COR-L47 (cell line): ENCODE measurements at regions not wholly inside any gene's neighbourhood (a gene's known extent, or its start where the extent isn't known, plus 50 kb on each side); places are given as distances from the start of the nearest gene placed in this dataset.

Source experiments
- DNase-seq: peaks from one replicate; lab custom pipeline; 2025; lab: John Stamatoyannopoulos, UW

- DNase-seq: no peak
These were observed 180.5 kb upstream of the CTBP2 start for GRCh38 chr10:125340903-125341302.

- DNase-seq: no peak
These were observed 177.1 kb upstream of the CTBP2 start for GRCh38 chr10:125337510-125337909.

GRCh38 chr10:125334545-125334944, 174.2 kb upstream of the CTBP2 start:
- DNase-seq: no peak

- DNase-seq: no peak
These were observed 173.4 kb upstream of the CTBP2 start for GRCh38 chr10:125333769-125334168.

- DNase-seq: no peak
These were observed 172.8 kb upstream of the CTBP2 start for GRCh38 chr10:125333209-125333591.

GRCh38 chr10:125332548-125333208, 172.3 kb upstream of the CTBP2 start:
- DNase-seq: no peak

GRCh38 chr10:125331056-125331455, 170.7 kb upstream of the CTBP2 start:
- DNase-seq: no peak

- DNase-seq: no peak
These were observed 168.7 kb upstream of the CTBP2 start for GRCh38 chr10:125329056-125329455.

- DNase-seq: no peak
These were observed 165.0 kb upstream of the CTBP2 start for GRCh38 chr10:125325326-125325725.

GRCh38 chr10:125316436-125316835, 156.1 kb upstream of the CTBP2 start:
- DNase-seq: no peak

- DNase-seq: no peak
These were observed 140.6 kb upstream of the CTBP2 start for GRCh38 chr10:125300937-125301336.

- DNase-seq: no peak
These were observed 139.1 kb upstream of the CTBP2 start for GRCh38 chr10:125299461-125299860.

- no peak for DNase-seq
These were observed 136.2 kb upstream of the CTBP2 start for GRCh38 chr10:125296598-125296997.

- no peak for DNase-seq
These were observed 133.7 kb upstream of the CTBP2 start for GRCh38 chr10:125294109-125294508.

- DNase-seq: no peak
These were observed 131.5 kb upstream of the CTBP2 start for GRCh38 chr10:125291836-125292235.

- no peak for DNase-seq
These were observed 129.1 kb upstream of the CTBP2 start for GRCh38 chr10:125289461-125289860.

- no peak for DNase-seq
These were observed 124.7 kb upstream of the CTBP2 start for GRCh38 chr10:125284875-125285597.

GRCh38 chr10:125283836-125284614, 123.7 kb upstream of the CTBP2 start:
- no peak for DNase-seq

- DNase-seq: no peak
These were observed 123.0 kb upstream of the CTBP2 start for GRCh38 chr10:125283191-125283835.

- no peak for DNase-seq
These were observed 120.7 kb upstream of the CTBP2 start for GRCh38 chr10:125281091-125281490.

- DNase-seq: no peak
These were observed 115.8 kb upstream of the CTBP2 start for GRCh38 chr10:125276133-125276532.

GRCh38 chr10:125274961-125275360, 114.6 kb upstream of the CTBP2 start:
- no peak for DNase-seq

- no peak for DNase-seq
These were observed 112.7 kb upstream of the CTBP2 start for GRCh38 chr10:125273023-125273422.
